Fibroblast of skin of right quadriceps (primary cell): ENCODE measurements at regions not wholly inside any gene's neighbourhood (a gene's known extent, or its start where the extent isn't known, plus 50 kb on each side); places are given as distances from the start of the nearest gene placed in this dataset.

ENCODE experiments used
- DNase-seq: peaks from one replicate; pipeline ENCODE4 v3.0.0-alpha.2; 2013

DNA sequence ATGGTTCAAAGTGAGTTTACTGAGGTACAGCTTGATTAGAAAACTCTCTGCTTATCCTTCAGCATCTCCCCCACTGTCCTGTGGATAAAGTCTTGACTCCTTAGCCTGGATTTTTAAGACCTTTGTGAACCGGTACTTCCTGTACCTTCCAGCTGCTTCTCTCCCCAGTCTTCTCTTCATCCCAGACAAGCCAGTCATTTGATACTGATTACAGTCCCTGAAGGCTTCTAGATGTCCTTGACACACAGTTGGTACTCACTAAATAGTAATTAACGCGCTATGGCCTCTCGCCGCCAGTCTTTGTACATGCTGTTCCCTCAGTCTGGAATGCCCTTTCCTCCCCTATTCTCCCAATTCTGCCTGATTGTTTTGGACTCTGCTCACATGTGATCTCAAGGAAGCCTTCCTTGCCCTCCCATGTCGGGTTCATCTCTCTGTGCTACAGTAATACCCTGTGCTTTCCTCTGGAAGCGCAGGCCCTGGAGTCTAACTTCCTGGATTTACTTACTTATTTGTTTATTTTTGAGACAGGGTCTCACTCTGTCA is 50.6 kb upstream of the PTGR2 start:
- DNase-seq, result no peak

DNA sequence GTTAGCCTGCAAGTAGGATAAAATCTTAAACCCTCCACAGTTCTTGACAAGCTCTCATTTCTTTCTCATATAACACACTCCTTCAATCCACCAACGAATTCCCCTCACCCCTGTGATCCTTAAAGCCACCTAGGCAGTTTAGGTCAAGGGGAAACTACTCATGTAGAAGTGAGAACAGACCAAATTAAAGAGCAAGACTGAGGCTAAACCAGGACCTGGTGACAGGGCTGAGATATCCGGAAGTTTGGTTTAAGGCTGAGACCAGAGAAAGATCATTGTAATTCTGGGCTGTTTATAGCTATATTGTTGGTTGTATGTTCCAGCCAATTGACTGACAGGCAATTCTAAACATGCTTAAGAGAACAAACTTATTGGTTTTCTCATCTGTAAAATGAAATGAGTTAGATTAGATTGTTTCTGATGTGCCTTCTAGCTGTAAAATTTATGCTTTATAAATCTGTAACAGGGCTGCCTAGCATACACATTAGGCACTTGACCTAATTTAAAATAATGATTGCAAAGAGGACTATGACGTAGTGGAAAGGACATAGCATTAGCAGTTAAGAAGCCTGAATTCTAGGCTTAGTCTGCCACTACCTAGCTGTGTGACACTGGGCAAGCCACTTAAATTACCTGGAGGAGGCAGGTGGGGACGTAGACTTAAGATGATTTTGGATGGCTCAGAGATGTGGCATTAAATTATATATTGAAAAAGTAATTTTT is 53.9 kb upstream of the PTGR2 start:
- no peak for DNase-seq

DNA sequence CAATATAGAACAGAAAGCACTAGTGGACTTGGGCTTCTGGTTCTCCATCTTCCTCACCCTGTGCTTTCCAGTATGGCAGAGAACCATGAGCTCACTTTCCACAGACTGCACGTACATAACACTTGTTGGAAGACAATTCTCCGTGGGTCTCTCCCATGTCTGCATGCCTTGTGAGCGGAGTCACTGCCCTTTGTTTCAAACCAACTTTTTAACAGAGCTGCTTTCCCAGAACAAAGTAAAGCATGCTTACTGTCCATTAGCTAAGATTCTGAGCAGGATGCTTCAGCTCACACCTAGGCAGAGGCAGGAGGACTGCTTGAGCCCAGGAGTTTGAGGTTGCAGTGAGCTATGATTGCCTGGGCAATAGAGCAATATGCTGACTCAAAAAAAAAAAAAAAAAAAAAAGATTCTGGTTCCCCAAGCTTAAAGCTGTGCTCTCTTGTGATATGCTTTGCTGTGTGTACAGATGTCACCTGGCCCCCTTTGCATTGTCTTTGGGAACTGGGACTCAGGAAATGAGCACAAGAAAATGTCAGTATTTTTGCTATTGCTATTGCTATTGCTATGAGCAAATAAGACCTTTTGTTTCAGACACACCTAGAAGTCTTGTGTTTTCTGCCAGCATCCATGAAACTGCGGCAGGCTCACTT is 54.6 kb upstream of the PTGR2 start:
- no peak for DNase-seq

DNA sequence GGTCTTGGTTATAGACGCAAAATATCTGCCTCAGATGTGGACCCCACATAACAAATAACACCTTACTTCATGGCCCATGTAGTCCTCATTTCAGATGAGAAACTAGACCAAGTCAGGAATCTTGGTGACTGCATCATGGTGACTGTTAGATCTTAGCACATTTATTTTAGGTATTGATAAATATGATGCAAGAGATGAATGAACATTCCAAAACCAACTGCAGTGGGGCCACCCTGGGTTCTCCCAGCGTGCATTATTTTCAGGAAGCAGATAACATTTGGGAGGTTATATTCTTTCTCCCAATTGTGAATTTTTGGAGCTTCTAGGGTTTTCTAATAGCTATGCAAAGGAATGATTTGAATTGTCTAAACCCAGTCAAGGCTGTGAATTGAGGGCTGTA is 55.2 kb upstream of the PTGR2 start:
- DNase-seq, result no peak

DNA sequence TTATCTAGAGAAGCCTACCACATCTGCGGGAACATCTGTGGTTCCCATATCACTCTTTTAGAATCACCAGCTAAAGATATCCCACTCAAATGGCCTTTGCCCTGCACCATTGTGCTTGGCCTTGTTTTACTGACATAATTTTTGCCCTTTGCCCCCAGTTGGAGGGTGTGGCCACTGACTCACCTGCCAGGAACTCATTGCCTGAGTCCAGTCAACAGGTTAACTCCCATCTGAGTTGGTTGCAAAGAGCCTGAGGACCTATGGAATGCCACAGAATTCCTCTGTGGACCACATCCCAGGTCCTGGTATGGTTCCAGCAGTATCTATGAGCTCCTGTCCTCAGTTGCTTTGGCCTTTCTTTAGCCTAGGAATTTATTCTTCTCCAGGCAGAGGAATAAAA is 55.7 kb upstream of the PTGR2 start:
- peak; percentile 71 for DNase-seq

DNA sequence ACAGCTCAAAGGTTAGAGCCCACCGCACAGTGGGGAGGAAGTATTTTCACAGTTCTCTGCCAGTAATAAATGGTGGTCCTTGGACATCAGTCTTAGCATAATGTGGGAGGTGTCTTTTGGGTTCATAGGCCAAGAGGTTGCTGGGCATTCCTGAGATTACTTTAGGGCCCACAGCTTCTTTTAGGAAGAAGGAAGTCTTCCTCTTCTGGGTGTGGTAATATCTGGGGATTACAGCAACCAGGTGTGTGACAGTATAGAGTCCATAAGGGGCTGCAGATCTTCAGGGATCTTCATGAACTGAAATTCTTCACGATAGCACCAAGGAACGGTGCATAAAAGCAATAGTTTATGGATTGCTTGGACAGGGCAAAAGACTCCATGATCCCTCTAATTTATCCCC is 56.2 kb upstream of the PTGR2 start:
- no peak for DNase-seq

DNA sequence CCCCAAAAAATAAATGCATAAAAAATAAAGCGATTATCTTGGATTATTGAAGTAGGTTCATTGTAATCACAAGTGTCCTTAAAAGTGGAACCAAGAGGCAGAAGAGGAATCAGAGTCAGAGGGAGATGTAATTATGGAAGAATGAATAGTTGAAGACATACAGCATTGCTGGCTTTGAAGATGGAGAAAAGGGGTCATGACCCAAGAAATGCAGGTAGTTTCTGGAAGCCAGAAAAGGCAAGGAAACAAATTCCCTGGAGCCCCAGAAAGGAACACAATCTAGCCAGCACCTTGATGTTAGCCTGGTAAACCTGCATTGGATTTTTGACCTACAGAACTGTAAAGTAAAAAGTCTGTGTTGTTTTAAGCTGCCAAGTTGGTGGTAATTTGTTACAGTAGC is 57.5 kb upstream of the PTGR2 start:
- no peak for DNase-seq

DNA sequence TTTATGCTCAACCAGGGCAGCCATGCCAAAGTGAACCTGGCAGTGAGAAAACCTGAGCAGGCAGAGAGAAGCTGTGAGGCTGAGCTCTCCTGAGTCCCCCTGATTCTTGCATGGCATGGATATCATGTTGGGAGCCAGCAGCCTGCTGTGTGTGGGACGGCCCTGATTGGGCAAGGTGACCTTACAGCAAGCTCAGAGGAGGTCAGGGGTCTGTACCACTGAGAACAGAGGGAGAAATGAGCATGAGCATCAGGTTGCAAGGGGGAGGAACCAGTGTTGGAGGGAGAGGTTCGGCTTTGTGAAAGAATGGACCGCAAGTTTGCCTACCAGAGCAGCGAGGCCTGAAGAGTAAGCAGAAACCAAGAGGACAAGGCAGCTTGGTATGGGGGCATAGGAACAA is 59.1 kb upstream of the PTGR2 start:
- DNase-seq, result no peak

DNA sequence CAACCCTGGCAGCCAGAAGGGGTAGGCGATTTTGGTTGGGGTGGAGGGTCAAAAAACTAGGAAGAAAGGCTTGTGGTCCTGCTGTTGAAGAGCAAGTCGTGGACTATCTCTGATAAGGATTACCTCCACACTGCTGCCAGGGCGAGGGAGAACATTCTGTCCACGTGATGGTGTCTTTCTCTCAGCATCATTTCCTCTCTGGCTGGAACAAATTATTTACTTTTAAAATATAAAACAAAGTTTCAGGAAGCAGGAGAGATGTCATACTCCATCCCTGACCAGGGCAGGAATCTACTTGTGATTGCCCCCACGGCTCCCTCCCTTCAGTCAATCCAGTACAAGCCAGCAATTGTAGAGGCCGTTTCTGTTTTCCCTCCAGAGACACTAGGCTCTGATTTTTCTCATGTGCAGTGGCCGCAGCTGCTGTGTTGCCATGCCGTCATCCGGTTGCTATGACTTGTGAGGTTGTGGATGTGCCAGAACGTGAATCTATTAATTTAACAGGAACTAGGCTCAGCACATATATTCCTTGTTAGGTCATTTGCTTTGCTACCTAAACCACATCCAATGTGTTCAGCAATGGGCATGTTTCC is 61.5 kb upstream of the PTGR2 start:
- peak; percentile 95 for DNase-seq

DNA sequence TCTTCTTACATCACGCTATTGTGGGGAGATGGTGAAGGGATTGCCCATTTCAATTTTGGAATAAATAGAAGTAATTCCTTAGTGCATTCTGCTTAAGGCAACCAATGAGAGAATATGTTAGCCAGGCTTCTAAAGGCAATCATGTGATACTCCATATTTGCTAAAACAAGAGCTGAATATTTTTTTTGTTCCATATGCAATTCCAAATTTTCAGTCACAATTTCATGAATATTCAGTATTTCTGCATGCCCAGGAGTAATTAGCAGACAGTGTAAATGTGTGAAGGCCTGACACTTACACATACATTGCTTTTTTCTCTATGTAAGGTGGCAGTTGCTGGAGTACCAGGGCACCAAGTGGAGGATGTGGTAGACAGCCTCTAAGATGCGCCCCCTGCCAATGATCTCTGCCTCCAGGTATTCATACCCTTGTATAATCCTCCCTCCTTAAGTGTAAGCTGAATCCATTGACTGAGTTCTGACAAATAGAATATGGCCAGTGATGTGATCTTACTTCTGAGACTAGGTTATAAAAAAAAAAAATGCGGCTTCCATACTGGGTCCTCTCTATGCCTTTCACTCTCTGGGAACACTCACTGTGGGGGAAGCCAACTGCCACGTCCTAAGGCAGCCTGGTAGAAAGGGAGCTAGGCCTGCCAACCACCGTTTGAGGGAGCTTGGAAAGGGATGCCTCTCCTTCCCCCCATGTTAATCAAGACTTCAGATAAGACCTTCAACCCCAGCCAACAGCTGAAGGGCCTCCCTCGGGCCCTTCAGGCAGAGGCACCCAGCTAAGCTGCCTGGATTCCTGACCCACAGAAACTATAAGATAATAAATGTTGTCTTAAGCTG is 62.7 kb upstream of the PTGR2 start:
- DNase-seq, result no peak

DNA sequence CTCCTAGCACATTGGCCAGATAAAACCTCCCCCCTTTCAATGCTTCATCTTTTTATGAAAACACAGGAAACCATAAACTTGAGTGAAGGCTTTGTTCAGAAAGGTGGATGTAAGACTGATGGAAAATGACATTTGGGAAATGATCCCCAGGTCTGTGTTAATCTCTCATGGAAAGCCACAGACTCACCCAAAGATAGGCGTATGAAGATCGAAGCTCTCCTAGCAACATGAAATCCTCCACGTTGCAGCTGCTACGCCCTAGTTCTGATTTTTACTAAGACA is 63.4 kb upstream of the PTGR2 start:
- no peak for DNase-seq

DNA sequence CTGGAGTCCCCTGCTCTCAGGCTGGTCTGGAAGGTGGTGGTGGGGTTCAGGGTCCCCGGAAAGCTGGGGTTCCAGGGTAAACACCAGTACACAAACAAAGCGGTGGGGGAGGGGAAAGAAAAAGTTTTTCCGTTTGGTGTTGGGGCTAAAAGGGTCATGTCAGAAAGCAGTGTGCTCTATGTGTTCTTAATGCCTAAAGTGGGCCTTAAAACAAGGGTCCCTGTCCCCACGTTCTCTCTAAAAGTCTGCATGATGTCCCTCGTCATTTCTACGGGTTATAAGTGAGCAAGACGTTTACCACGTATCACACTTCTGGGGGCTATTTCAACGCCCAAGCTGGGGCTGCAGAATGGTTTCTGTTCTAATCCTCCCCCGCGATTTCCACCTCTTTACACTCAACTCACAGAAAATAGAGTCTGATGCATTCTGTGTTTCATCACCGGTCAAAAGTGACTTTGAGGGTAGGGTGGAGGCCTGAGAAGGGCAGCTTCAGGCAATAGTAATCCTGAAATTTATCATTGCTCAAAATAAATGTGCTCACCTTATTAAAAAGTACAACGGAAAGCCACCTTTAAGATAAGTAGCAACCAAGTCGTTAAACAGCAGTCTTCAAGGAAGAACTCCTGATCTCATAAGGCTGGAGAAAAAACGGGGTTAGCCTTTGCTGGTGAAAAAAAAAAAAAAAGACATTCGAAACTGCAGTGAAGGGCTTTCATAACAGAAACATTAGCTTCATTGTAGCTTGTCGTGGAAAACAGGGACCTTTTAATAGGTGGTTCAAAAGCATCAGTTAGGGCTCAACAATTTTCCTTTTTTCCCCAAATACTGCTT is 63.9 kb upstream of the PTGR2 start:
- peak; percentile 23 for DNase-seq

DNA sequence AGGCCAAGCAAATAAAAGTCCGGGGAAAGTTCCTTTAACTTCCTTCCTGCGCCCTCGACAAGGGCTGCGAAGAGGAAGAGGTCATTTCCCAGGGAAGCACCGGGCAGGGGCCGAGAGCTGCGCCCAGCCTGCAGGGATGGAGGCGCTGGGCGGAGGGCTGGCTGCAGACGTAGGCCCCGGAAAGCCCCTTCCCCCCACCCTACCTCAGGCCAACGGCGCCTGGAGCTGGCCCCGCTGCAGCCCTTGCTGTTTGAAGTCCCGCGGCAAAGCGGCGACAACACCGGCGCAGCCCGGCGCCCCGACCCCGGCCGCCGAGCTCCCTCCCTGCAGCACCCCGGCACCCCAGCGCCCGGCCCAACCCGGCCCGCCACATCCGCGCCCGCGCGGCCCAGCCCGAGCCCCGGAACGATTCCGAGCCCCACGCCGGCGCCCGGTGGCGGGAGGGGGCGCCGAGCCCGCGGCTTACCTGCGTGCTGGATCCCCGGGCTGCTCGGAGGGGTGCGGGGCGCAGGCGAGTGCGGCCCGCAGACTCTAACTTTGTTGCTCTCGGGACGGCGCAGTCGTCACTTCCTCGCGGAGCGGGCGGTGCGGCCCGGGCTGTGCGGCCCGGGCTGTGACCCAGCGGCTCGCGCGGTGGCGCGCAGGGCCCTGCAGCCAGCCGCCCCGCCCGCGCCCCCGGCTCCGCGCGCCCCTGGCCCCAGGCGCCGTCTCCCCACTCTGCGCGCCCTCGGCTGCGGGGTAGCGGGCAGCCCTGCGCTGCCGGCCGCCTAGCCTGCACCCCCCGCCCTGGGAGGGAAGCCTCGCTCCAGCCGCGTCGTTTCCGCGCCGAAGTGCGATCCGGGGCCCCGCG is 64.8 kb upstream of the PTGR2 start:
- DNase-seq, result peak; percentile 46

DNA sequence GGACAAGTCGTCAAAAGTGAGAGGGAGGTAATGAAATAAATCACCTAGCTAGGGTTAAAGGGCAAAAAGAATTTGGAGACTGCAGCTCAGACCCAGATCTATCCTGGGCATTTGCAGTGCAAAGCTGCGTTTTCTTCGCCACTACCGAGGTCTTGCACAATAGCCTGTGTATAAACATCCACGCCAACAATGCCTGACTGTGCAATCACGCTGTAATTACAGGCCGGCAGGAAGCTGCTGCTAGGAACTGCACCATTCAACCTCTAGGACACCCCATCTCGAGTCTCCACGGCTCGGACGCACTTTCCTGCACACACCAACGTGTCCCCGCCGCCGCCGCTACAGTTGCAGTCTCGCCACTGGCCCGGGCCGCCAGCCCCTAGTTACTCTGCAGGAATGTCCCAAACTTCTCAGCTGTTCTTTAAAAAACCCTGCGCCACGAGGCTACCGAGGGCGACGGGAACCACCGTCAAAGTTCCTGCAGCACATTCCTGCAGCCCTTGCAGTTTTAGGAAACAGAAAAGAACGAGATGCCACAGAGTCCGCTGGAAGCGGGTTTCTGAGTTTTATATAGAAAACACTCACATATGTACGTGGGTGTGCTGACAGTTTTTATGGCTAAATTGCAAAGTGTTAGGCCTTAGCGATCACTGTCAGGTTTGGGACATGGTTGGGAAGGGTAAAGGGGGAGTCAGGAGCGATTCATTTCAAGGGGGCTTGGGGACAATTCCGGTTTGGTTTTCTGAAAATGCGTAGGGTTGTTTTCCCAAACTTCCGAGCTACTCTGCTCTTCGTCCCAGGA is 65.6 kb upstream of the PTGR2 start:
- peak; percentile 91 for DNase-seq

DNA sequence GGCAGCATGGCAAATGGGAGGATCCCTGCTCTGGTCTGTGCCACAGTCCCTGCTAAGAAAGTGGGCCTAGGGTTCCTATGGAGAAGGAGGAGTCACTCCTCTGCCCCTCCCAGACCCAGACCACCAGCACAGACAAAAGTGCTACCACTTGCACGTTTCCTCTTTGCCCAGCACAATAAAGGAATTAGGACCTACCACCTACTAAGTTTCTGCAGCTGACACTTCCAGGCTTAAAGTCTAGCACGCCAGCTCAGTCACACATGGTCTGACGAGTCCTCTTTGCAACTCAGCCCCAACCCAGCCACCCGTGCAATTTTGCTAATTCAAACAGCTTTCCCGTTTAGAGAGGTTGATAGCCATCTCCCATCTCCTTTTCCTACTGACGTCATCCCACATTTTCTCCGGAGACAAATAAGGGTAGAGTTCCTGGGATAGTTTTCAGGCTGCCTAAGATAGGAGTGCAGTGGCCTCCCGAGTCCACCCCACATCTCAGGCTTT is 66.2 kb upstream of the PTGR2 start:
- peak; percentile 93 for DNase-seq

DNA sequence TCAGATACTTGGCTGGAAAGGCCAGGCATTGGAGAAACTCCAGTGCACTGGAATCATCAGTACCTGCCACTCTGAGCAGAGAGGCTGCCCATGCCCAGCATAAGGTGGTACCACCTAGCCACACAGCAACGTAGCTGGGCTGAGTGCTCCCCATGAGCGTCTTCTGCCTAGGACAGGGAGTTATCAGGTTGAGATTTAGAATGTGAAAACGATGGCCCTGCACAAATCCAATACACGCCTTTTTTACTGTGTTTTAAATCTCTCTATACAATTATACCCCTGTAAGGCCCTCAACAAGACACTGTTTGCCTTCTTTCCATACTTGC is 66.7 kb upstream of the PTGR2 start:
- no peak for DNase-seq

DNA sequence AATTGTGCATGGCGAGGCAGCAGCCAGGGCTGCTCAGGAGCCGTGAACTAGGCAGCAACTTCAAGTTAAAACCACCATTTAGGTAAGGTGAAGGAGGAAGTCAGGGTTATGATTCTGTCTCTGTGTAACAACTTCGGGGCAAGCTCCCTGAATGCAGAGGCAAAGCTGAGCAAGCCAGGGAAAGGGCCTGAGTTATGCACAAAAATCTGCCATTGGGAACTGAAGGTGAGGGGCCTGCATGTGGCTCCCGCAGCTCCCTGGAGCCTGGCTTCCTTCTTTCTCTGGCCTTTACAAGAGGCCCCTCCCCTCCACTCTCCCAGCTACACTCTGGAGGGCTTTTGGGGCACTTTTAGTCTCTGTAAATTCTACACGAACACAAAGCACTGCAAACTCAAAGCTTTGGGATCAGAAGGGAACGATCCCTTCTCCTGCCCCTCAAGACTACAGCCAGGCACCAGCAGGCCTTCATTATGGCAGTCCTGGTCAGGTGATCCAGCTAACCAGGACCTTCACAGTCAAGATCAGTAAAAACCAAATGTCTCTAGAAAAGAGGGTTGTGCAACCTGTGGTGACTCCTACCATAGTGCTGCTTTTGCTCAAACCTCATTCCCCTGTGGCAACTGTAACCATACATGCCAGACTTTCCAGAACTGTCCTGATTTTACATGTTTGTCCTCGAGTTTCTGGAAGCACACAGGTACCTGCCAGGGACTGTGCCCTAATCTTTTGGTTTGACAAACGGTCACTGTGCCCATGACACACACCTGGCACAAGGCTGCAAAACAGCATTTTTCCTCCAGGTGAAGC is 67.2 kb upstream of the PTGR2 start:
- peak; percentile 64 for DNase-seq

DNA sequence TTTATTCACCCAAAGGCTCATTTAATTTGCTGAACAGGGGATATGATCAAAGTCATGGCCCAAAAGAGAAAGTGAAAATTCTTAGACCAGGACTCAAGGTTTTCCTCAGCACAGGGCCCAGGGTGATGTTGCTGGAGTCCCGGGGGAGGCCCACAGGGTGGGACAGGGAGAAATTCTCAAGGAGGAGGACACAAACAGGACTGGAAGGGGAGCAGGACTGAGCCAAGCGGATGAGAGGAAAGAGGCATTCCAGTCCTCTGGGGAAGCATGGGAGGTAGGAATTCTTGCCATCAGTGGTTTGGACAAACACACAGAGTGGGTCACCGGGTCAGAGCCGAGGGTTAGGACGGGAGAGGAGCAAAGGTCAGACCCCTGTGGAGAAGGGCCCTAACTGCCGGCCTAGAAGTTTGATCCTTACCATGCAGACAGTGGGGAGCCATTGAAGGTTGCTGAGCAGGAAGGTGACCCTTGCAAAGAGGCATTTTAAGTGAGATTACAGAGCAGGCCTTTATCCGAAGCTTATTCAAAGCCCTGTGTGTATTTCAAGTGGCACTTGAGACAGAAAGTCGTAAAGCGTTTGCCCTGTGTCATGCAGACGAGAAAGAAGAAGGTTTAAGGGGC is 68.4 kb upstream of the PTGR2 start:
- DNase-seq, result no peak

DNA sequence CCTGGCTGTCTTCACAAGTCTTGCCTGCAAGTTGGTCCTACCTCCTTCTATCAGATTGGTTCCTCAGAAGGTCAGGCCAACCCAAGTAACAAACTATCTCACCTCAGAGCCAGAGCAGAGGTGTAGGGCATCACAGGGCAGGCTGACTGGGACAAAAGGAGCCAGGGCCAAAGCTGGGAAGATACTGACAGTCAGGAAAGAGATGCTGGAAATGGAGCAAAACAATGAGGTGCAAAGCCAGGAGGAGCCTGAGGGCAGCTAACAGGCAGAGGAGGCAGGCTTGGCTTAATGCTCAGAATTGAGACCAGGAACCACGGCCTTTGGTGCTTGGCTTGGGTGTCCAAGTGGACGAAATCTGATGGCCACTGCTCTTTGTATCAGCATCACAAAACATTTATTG is 68.4 kb upstream of the PNMA1 start:
- no peak for DNase-seq
